ENCODE measurements at regions not wholly inside any gene's neighbourhood (a gene's known extent, or its start where the extent isn't known, plus 50 kb on each side); places are given as distances from the start of the nearest gene placed in this dataset.

DNA sequence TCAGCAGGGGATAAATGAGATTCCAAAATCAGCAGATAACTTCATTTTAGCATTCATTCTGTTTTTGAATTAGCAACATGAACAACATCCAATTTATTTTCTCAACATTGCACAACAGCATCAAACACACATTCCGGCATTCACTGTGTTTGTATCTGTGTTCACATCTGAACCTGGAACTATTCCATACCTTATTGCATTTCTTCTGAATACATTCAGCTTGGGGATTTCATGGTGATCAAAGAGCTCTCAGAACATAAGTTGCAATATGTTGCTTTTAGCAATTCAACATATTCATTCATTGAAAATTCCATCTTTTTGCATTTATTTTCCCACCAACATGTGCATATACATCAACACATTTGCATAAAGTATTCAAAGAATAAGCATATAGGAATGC, 1431.7 kb upstream of the PIK3C3 start:
- TF ChIP-seq, protein P1, sequence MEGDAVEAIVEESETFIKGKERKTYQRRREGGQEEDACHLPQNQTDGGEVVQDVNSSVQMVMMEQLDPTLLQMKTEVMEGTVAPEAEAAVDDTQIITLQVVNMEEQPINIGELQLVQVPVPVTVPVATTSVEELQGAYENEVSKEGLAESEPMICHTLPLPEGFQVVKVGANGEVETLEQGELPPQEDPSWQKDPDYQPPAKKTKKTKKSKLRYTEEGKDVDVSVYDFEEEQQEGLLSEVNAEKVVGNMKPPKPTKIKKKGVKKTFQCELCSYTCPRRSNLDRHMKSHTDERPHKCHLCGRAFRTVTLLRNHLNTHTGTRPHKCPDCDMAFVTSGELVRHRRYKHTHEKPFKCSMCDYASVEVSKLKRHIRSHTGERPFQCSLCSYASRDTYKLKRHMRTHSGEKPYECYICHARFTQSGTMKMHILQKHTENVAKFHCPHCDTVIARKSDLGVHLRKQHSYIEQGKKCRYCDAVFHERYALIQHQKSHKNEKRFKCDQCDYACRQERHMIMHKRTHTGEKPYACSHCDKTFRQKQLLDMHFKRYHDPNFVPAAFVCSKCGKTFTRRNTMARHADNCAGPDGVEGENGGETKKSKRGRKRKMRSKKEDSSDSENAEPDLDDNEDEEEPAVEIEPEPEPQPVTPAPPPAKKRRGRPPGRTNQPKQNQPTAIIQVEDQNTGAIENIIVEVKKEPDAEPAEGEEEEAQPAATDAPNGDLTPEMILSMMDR (conservative IDR thresholded peaks at IDR 0.05; ENCODE audit: low read depth in 2 of 2), result no peak
- TF ChIP-seq REST (IDR thresholded peaks at IDR 0.05; ENCODE audit: unreplicated experiment) (no peak), EZH2 (IDR thresholded peaks at IDR 0.05; ENCODE audit: low read depth, unreplicated experiment) (no peak), POLR2AphosphoS5 (IDR thresholded peaks at IDR 0.05; ENCODE audit: low read depth) (no peak), NANOG (IDR thresholded peaks at IDR 0.05; ENCODE audit: borderline replicate concordance) (no peak)

Measured in GM23338 (cell line).